OCI-LY1 (cell line): ENCODE measurements at regions not wholly inside any gene's neighbourhood (a gene's known extent, or its start where the extent isn't known, plus 50 kb on each side); places are given as distances from the start of the nearest gene placed in this dataset.

Source experiments
- H2AFZ ChIP-seq: fragments of 200-600 bp; sonication (generic), shearing (Covaris generic); 2 replicates; pipeline ENCODE4 v1.6.0; 2014; ENCODE audit warnings: antibody characterized with exemption, mild to moderate bottlenecking, low read length
- H3F3A ChIP-seq: fragments of 200-600 bp; sonication (generic), shearing (Covaris generic); 2 replicates; pipeline ENCODE4 v1.6.0; 2014; ENCODE audit warnings: mild to moderate bottlenecking, antibody characterized with exemption, low read length, moderate library complexity; ENCODE audit not compliant: insufficient read depth
- H3K27ac ChIP-seq: fragments of 200-600 bp; sonication (generic); 2 replicates; pipeline ENCODE4 v1.5.1; 2014; ENCODE audit warnings: low read length, mixed run types, mild to moderate bottlenecking, low read depth; ENCODE audit not compliant: poor library complexity, severe bottlenecking
- H3K27me3 ChIP-seq: fragments of 200-600 bp; sonication (generic); 2 replicates; pipeline ENCODE4 v1.6.0; 2014; ENCODE audit warnings: antibody characterized with exemption, mild to moderate bottlenecking, low read length, moderate library complexity; ENCODE audit not compliant: insufficient read depth
- H3K36me3 ChIP-seq: fragments of 200-600 bp; sonication (generic); 2 replicates; pipeline ENCODE4 v1.6.1; 2014; ENCODE audit warnings: mild to moderate bottlenecking, antibody characterized with exemption, low read length, moderate library complexity, mixed read lengths; ENCODE audit not compliant: insufficient read depth
- H3K4me1 ChIP-seq: fragments of 200-600 bp; sonication (generic); 2 replicates; pipeline ENCODE4 v1.5.1; 2014; ENCODE audit warnings: mild to moderate bottlenecking, low read length, moderate library complexity; ENCODE audit not compliant: insufficient read depth, severe bottlenecking
- H3K4me2 ChIP-seq: fragments of 200-600 bp; sonication (generic), shearing (Covaris generic); 2 replicates; pipeline ENCODE4 v1.6.1; 2014; ENCODE audit warnings: low read length
- H3K4me3 ChIP-seq: fragments of 200-600 bp; sonication (generic); 2 replicates; pipeline ENCODE4 v1.5.1; 2014; ENCODE audit warnings: low read length, low read depth, mild to moderate bottlenecking, mixed read lengths; ENCODE audit not compliant: poor library complexity, severe bottlenecking
- H3K79me2 ChIP-seq: fragments of 200-600 bp; shearing (Covaris generic); 2 replicates; pipeline ENCODE4 v1.6.1; 2016; ENCODE audit warnings: mixed run types, low read length, mixed read lengths; ENCODE audit not compliant: insufficient read depth
- H3K9ac ChIP-seq: fragments of 200-600 bp; sonication (generic), shearing (Covaris generic); 2 replicates; pipeline ENCODE4 v1.6.1; 2014; ENCODE audit warnings: mild to moderate bottlenecking, low read length, mixed read lengths
- H3K9me2 ChIP-seq: fragments of 200-600 bp; sonication (generic), shearing (Covaris generic); 2 replicates; pipeline ENCODE4 v1.6.1; 2014; ENCODE audit warnings: low read depth, mild to moderate bottlenecking, low read length, mixed read lengths
- H3K9me3 ChIP-seq: fragments of 200-600 bp; shearing (Covaris generic); 2 replicates; pipeline ENCODE4 v1.6.1; 2014; ENCODE audit warnings: low read length, mixed read lengths
- H4K20me1 ChIP-seq: fragments of 200-600 bp; sonication (generic), shearing (Covaris generic); 2 replicates; pipeline ENCODE4 v1.6.0; 2016; ENCODE audit warnings: mild to moderate bottlenecking, low read length; ENCODE audit not compliant: insufficient read depth
- CTCF ChIP-seq: fragments of 200-600 bp; sonication (generic), shearing (Covaris generic); IDR thresholded peaks from 2 replicates; pipeline ENCODE4 v1.5.1; 2017; ENCODE audit warnings: mild to moderate bottlenecking, antibody characterized with exemption, low read length, moderate library complexity, mixed read lengths
- EZH2 ChIP-seq: fragments of 200-600 bp; sonication (generic), shearing (Covaris generic); IDR thresholded peaks from 2 replicates; pipeline ENCODE4 v1.8.0; 2017; ENCODE audit warnings: borderline replicate concordance, mixed run types, mild to moderate bottlenecking, antibody characterized with exemption, low read length, moderate library complexity, mixed read lengths

GRCh38 chr6:82458147-82458546 lies 94.5 kb downstream of the TPBG start:
- Histone ChIP-seq H3K9me2 (no peaks in the 10 kb centered on the region), H3K4me3 (no peak overlapping the region), H3K9me3 (no peaks in the 10 kb centered on the region), H3K4me2 (no peak overlapping the region), H2AFZ (no peak overlapping the region), H3K27ac (no peak overlapping the region), H3K9ac (no peak overlapping the region), H3F3A (no peaks in the 10 kb centered on the region), H3K4me1 (no peaks in the 10 kb centered on the region), H3K36me3 (no peaks in the 10 kb centered on the region), H3K79me2 (no peaks in the 10 kb centered on the region), H4K20me1 (no peaks in the 10 kb centered on the region), H3K27me3 (no peaks in the 10 kb centered on the region)
- TF ChIP-seq CTCF = no peak
- no peak for TF ChIP-seq EZH2

- Histone ChIP-seq H3K9ac (no peak overlapping the region), H3F3A (no peaks in the 10 kb centered on the region), H3K36me3 (no peaks in the 10 kb centered on the region), H4K20me1 (no peaks in the 10 kb centered on the region), H3K27me3 (no peaks in the 10 kb centered on the region), H3K4me1 (no peaks in the 10 kb centered on the region), H3K4me3 (no peak overlapping the region), H3K27ac (no peak overlapping the region), H3K9me2 (no peaks in the 10 kb centered on the region), H2AFZ (no peak overlapping the region), H3K4me2 (no peak overlapping the region), H3K79me2 (no peaks in the 10 kb centered on the region), H3K9me3 (no peaks in the 10 kb centered on the region)
- no peak for TF ChIP-seq CTCF
- TF ChIP-seq EZH2 = no peak
Measured at GRCh38 chr6:82458705-82459104, 95.1 kb downstream of the TPBG start.

- no peak overlapping the region for H3K27ac ChIP-seq
- H3K9me3 ChIP-seq = no peaks in the 10 kb centered on the region
- no peak overlapping the region for H2AFZ ChIP-seq
- no peaks in the 10 kb centered on the region for H4K20me1 ChIP-seq
- H3F3A ChIP-seq = no peaks in the 10 kb centered on the region
- TF ChIP-seq EZH2 (no peak), CTCF (no peak)
- no peak overlapping the region for H3K4me3 ChIP-seq
- H3K79me2 ChIP-seq = no peaks in the 10 kb centered on the region
- no peaks in the 10 kb centered on the region for H3K36me3 ChIP-seq
- H3K9ac ChIP-seq = no peak overlapping the region
- no peaks in the 10 kb centered on the region for H3K4me1 ChIP-seq
- H3K27me3 ChIP-seq = no peaks in the 10 kb centered on the region
- H3K9me2 ChIP-seq = no peaks in the 10 kb centered on the region
- H3K4me2 ChIP-seq = no peak overlapping the region
Measured at GRCh38 chr6:82461536-82461935, 97.9 kb downstream of the TPBG start.
